WI38 (cell line): ENCODE measurements at regions not wholly inside any gene's neighbourhood (a gene's known extent, or its start where the extent isn't known, plus 50 kb on each side); places are given as distances from the start of the nearest gene placed in this dataset.
"Not testable (repeated sequence)": the region's sequence is repeated elsewhere in the genome, so short reads cannot be mapped to it uniquely, and the experiment has no call there.

ENCODE experiments used
- H3K4me3 ChIP-seq: 2 replicates; pipeline ENCODE4 v1.5.1; 2011; ENCODE audit warnings: low read depth, mild to moderate bottlenecking, control low read depth, low read length
- TF ChIP-seq, protein P1 (sequence below): IDR thresholded peaks from 2 replicates; pipeline ENCODE4 v1.5.1; 2012; ENCODE audit warnings: low read depth, mild to moderate bottlenecking, control low read depth, low read length

DNA sequence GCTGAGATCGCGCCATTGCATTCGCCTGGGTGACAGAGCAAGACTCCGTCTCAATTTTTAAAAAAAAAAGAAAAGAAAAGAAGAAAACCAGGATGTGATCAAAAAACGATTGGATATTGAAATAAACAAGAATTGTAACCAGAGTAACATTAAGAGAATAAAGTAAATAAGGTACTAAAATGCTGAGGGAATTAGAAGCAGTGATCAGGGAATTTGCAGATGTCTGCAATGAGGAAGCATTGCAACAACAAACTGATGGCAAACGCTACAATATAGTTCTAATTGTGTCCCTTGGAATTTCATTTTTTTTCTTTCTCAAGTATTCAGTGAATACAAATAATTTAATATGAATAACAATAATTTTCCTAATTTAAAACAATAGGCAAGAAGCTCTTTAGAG lies 1077.5 kb downstream of the TBL1XR1 start:
- no peak overlapping the region for H3K4me3 ChIP-seq
- TF ChIP-seq, protein P1, sequence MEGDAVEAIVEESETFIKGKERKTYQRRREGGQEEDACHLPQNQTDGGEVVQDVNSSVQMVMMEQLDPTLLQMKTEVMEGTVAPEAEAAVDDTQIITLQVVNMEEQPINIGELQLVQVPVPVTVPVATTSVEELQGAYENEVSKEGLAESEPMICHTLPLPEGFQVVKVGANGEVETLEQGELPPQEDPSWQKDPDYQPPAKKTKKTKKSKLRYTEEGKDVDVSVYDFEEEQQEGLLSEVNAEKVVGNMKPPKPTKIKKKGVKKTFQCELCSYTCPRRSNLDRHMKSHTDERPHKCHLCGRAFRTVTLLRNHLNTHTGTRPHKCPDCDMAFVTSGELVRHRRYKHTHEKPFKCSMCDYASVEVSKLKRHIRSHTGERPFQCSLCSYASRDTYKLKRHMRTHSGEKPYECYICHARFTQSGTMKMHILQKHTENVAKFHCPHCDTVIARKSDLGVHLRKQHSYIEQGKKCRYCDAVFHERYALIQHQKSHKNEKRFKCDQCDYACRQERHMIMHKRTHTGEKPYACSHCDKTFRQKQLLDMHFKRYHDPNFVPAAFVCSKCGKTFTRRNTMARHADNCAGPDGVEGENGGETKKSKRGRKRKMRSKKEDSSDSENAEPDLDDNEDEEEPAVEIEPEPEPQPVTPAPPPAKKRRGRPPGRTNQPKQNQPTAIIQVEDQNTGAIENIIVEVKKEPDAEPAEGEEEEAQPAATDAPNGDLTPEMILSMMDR, result no peak

DNA sequence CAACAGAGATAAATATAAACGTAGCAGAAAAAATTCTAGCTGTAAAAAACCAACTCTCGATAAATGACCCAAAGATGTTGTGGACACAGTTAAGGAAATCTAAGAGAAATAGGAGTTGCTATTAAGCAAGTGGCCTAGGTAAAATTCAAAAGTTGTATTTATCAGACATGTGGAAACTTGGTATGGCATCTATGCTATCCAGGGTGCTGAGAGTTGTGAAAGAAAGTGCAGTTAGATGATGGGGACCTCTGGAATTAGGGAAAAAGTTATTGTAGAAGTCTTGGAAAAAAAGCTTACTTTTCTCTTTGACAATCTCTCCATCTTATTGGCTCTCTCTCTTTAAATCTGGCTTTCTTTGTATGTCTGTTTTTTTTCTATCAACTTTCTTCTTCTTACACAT lies 1090.9 kb downstream of the TBL1XR1 start:
- TF ChIP-seq, protein P1, result no peak
- no peak overlapping the region for H3K4me3 ChIP-seq

DNA sequence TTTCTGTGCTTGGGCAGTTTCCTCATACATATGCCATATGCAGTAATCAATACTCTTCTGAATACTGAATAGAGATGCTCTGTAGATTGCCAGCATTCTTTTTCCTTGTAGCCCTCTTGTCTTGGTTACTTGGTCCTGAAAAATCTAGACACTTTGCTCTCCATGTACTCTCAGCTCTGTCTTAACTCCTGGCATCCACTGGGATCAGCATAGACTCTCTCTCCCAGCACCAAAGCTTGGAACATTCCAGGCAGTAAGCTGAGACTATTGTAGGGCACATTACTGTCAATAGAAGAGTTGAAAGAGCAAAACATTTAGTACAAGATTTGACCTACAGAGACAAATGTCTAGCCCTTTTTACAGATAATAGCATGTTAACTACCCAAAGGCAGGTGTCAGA lies 1100.3 kb downstream of the TBL1XR1 start:
- no peak overlapping the region for H3K4me3 ChIP-seq

DNA sequence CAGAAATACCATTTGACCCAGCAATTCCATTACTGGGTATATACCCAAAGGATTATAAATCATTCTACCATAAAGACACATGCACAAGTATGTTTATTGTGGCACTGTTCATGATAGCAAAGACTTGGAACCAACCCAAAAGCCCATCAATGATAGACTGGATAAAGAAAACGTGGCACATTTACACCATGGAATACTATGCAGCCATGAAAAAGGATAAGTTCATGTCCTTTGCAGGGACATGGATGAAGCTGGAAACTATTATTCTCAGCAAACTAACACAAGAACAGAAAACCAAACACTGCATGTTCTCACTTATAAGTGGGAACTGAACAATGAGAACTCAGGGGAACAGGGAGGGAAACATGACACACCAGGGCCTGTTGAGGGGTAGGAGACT lies 1103.4 kb downstream of the TBL1XR1 start:
- not testable (repeated sequence) for H3K4me3 ChIP-seq

More for the DNA sequence above, 1100.3 kb downstream of the TBL1XR1 start:
- TF ChIP-seq, protein P1, result no peak

DNA sequence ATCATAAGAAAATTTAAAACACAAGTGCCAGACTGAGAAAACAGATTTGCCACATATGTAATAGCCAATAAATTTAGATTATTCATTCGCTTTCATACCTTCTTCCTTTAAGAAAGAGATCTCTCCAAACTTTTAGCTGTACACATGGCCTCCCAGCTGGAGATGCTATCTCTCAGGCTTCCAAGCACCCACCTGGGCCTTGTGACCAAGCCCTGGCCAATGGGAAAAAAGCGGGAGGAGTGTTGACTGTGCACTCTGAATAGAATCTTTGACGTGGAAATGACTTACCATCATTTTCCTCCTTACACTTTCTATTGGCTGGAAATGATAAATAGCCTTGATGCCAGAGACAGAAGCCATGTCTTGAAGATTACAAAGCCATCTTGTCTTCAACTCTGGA lies 1106.6 kb downstream of the TBL1XR1 start:
- no peak overlapping the region for H3K4me3 ChIP-seq
- TF ChIP-seq, protein P1, result no peak

DNA sequence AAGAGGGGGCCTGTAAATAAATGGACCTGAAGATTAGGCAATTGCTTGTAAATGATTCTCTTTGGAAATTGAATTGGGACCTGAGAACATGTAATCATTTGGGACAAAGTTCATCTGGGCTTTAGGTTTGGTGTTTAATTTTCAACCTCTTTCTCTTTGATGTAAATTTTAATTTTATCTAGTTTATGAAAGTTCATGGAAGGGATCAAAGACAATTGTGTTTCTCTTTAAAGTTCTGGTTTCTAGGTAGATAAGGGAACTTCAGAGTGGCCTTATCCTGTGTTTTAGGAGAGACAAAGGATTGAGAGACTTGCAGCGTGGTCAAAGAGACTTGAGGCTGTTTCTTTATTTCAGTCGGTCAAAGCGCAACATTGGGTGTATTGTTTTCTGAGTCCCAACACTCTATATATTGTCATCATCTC lies 1108.3 kb downstream of the TBL1XR1 start:
- TF ChIP-seq, protein P1, result no peak
- H3K4me3 ChIP-seq, result no peak overlapping the region

DNA sequence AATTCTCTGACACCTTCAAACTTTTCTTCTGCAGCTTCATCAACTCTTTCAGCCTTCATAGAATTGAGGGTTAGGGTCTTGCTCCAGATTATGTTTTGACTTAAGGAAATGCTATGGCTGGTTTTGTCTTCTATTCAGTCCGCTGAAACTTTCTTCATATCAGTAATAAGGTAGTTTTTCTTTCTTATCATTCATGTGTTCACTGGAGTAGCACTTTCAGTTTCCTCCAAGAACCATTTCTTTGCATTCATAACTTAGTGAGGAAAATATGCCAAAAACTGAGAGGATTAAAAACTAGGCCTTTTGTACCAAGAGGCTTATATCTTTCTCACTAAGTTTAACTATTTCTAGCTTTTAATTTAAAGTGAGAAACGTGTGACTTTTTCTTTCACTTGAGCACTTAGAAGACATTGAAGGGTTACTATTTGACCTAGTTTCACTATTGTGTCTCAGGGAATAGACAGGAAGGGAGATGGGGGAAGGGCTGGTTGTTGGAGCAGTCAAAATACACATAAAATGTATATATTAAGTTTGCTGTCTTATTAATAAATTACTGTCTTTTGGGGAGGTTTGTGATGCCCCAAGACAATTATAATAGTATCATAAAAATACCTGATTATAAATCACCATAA lies 1110.1 kb downstream of the TBL1XR1 start:
- no peak overlapping the region for H3K4me3 ChIP-seq
- TF ChIP-seq, protein P1, result no peak

DNA sequence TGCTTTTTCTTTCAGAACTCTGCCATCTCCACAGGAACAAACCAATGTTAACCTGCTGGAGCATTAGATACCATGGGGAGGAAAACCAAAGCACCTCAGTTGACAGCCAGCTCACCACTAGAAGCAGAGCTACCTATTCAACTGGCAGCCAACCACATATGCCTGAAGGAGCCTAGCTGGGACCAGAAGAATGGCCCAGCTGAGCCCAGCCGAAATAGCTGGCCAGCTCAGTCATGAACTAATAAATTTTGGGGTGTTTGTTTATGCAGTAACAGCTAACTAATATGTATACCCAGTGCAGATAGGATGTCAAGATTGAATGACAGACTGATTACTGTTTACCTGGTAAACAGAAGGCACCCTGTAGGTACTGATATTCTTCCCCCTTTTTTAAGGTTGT lies 1117.5 kb downstream of the TBL1XR1 start:
- TF ChIP-seq, protein P1, result no peak
- no peak overlapping the region for H3K4me3 ChIP-seq
